ENCODE measurements at regions not wholly inside any gene's neighbourhood (a gene's known extent, or its start where the extent isn't known, plus 50 kb on each side); places are given as distances from the start of the nearest gene placed in this dataset.

GRCh38 chr5:145104106-145104505, 731.0 kb downstream of the PRELID2 start:
- H3K27me3 Mint-ChIP-seq (ENCODE audit: low read depth), result no peaks in the 10 kb centered on the region
- H3K4me1 Mint-ChIP-seq (ENCODE audit: low read depth), result no peaks in the 10 kb centered on the region
- H3K4me3 Mint-ChIP-seq (ENCODE audit: low read depth), result no peak overlapping the region
- peaks cover 17% of the 10 kb centered on the region for H3K9me3 Mint-ChIP-seq
- intact Hi-C loops (cut with micrococcal nuclease), result no loop called here
- H3K27ac Mint-ChIP-seq, result no peak overlapping the region
- no peak for DNase-seq (ENCODE audit: low spot score)
- no peaks in the 10 kb centered on the region for H3K36me3 Mint-ChIP-seq (ENCODE audit: low read depth)

GRCh38 chr5:145101246-145101645, 733.9 kb downstream of the PRELID2 start:
- intact Hi-C loops (cut with micrococcal nuclease), result no loop called here
- Mint-ChIP-seq H3K27me3 (ENCODE audit: low read depth) (no peaks in the 10 kb centered on the region), H3K9me3 (peaks cover 5% of the 10 kb centered on the region), H3K27ac (no peak overlapping the region), H3K4me3 (ENCODE audit: low read depth) (no peak overlapping the region), H3K4me1 (ENCODE audit: low read depth) (no peaks in the 10 kb centered on the region), H3K36me3 (ENCODE audit: low read depth) (no peaks in the 10 kb centered on the region)
- DNase-seq (ENCODE audit: low spot score), result no peak

- intact Hi-C loops (cut with micrococcal nuclease), result no loop called here
- no peaks in the 10 kb centered on the region for H3K36me3 Mint-ChIP-seq (ENCODE audit: low read depth)
- H3K27me3 Mint-ChIP-seq (ENCODE audit: low read depth), result no peaks in the 10 kb centered on the region
- H3K4me3 Mint-ChIP-seq (ENCODE audit: low read depth), result no peak overlapping the region
- no peak overlapping the region for H3K27ac Mint-ChIP-seq
- H3K9me3 Mint-ChIP-seq, result peaks cover 4% of the 10 kb centered on the region
- no peak for DNase-seq (ENCODE audit: low spot score)
- H3K4me1 Mint-ChIP-seq (ENCODE audit: low read depth), result no peaks in the 10 kb centered on the region
These were observed 745.0 kb downstream of the PRELID2 start for GRCh38 chr5:145090115-145090514.

- Mint-ChIP-seq H3K27me3 (ENCODE audit: low read depth) (no peaks in the 10 kb centered on the region), H3K4me1 (ENCODE audit: low read depth) (no peaks in the 10 kb centered on the region), H3K4me3 (ENCODE audit: low read depth) (no peak overlapping the region), H3K9me3 (no peaks in the 10 kb centered on the region), H3K36me3 (ENCODE audit: low read depth) (no peaks in the 10 kb centered on the region), H3K27ac (no peak overlapping the region)
- intact Hi-C loops (cut with micrococcal nuclease), result no loop called here
- DNase-seq (ENCODE audit: low spot score), result no peak
These were observed 750.3 kb downstream of the PRELID2 start for GRCh38 chr5:145084834-145085233.

GRCh38 chr5:145077028-145077427, 758.1 kb downstream of the PRELID2 start:
- no peaks in the 10 kb centered on the region for H3K9me3 Mint-ChIP-seq
- no peak overlapping the region for H3K4me3 Mint-ChIP-seq (ENCODE audit: low read depth)
- H3K27me3 Mint-ChIP-seq (ENCODE audit: low read depth), result no peaks in the 10 kb centered on the region
- no peaks in the 10 kb centered on the region for H3K36me3 Mint-ChIP-seq (ENCODE audit: low read depth)
- no peak overlapping the region for H3K27ac Mint-ChIP-seq
- H3K4me1 Mint-ChIP-seq (ENCODE audit: low read depth), result no peaks in the 10 kb centered on the region
- DNase-seq (ENCODE audit: low spot score), result no peak
- intact Hi-C loops (cut with micrococcal nuclease), result no loop called here

GRCh38 chr5:145076040-145076439, 759.1 kb downstream of the PRELID2 start:
- no peak overlapping the region for H3K27ac Mint-ChIP-seq
- no peaks in the 10 kb centered on the region for H3K27me3 Mint-ChIP-seq (ENCODE audit: low read depth)
- no peaks in the 10 kb centered on the region for H3K9me3 Mint-ChIP-seq
- intact Hi-C loops (cut with micrococcal nuclease), result no loop called here
- no peak for DNase-seq (ENCODE audit: low spot score)
- H3K4me3 Mint-ChIP-seq (ENCODE audit: low read depth), result no peak overlapping the region
- H3K4me1 Mint-ChIP-seq (ENCODE audit: low read depth), result no peaks in the 10 kb centered on the region
- no peaks in the 10 kb centered on the region for H3K36me3 Mint-ChIP-seq (ENCODE audit: low read depth)

GRCh38 chr5:145072889-145073288, 762.3 kb downstream of the PRELID2 start:
- Mint-ChIP-seq H3K4me3 (ENCODE audit: low read depth) (no peak overlapping the region), H3K27ac (no peak overlapping the region), H3K27me3 (ENCODE audit: low read depth) (no peaks in the 10 kb centered on the region), H3K9me3 (no peaks in the 10 kb centered on the region), H3K36me3 (ENCODE audit: low read depth) (no peaks in the 10 kb centered on the region), H3K4me1 (ENCODE audit: low read depth) (no peaks in the 10 kb centered on the region)
- intact Hi-C loops (cut with micrococcal nuclease), result no loop called here
- no peak for DNase-seq (ENCODE audit: low spot score)

- no peak overlapping the region for H3K27ac Mint-ChIP-seq
- H3K9me3 Mint-ChIP-seq, result no peaks in the 10 kb centered on the region
- no peak overlapping the region for H3K4me3 Mint-ChIP-seq (ENCODE audit: low read depth)
- H3K36me3 Mint-ChIP-seq (ENCODE audit: low read depth), result no peaks in the 10 kb centered on the region
- H3K27me3 Mint-ChIP-seq (ENCODE audit: low read depth), result no peaks in the 10 kb centered on the region
- no peak for DNase-seq (ENCODE audit: low spot score)
- intact Hi-C loops (cut with micrococcal nuclease), result no loop called here
- H3K4me1 Mint-ChIP-seq (ENCODE audit: low read depth), result no peaks in the 10 kb centered on the region
These were observed 766.4 kb downstream of the PRELID2 start for GRCh38 chr5:145068721-145069120.

GRCh38 chr5:145062280-145063062, 772.7 kb downstream of the PRELID2 start:
- no peaks in the 10 kb centered on the region for H3K36me3 Mint-ChIP-seq (ENCODE audit: low read depth)
- H3K27me3 Mint-ChIP-seq (ENCODE audit: low read depth), result no peaks in the 10 kb centered on the region
- no peaks in the 10 kb centered on the region for H3K4me1 Mint-ChIP-seq (ENCODE audit: low read depth)
- no peak overlapping the region for H3K27ac Mint-ChIP-seq
- H3K4me3 Mint-ChIP-seq (ENCODE audit: low read depth), result no peak overlapping the region
- intact Hi-C loops (cut with micrococcal nuclease), result no loop called here
- no peaks in the 10 kb centered on the region for H3K9me3 Mint-ChIP-seq
- DNase-seq (ENCODE audit: low spot score), result no peak

- H3K4me3 Mint-ChIP-seq (ENCODE audit: low read depth), result no peak overlapping the region
- no peaks in the 10 kb centered on the region for H3K36me3 Mint-ChIP-seq (ENCODE audit: low read depth)
- intact Hi-C loops (cut with micrococcal nuclease), result no loop called here
These were observed 778.3 kb downstream of the PRELID2 start for GRCh38 chr5:145056800-145057199.

GRCh38 chr5:145050181-145050580, 785.0 kb downstream of the PRELID2 start:
- intact Hi-C loops (cut with micrococcal nuclease), result no loop called here
- H3K4me1 Mint-ChIP-seq (ENCODE audit: low read depth), result no peaks in the 10 kb centered on the region
- H3K4me3 Mint-ChIP-seq (ENCODE audit: low read depth), result no peak overlapping the region
- H3K36me3 Mint-ChIP-seq (ENCODE audit: low read depth), result no peaks in the 10 kb centered on the region
- no peaks in the 10 kb centered on the region for H3K9me3 Mint-ChIP-seq
- no peaks in the 10 kb centered on the region for H3K27me3 Mint-ChIP-seq (ENCODE audit: low read depth)
- DNase-seq (ENCODE audit: low spot score), result no peak
- H3K27ac Mint-ChIP-seq, result no peak overlapping the region

More at GRCh38 chr5:145056800-145057199, 778.3 kb downstream of the PRELID2 start:
- H3K4me1 Mint-ChIP-seq (ENCODE audit: low read depth), result no peaks in the 10 kb centered on the region
- H3K27me3 Mint-ChIP-seq (ENCODE audit: low read depth), result no peaks in the 10 kb centered on the region
- no peaks in the 10 kb centered on the region for H3K9me3 Mint-ChIP-seq
- H3K27ac Mint-ChIP-seq, result no peak overlapping the region
- no peak for DNase-seq (ENCODE audit: low spot score)

GRCh38 chr5:145044970-145045369, 790.2 kb downstream of the PRELID2 start:
- no peak for DNase-seq (ENCODE audit: low spot score)
- intact Hi-C loops (cut with micrococcal nuclease), result no loop called here
- H3K9me3 Mint-ChIP-seq, result peaks cover 5% of the 10 kb centered on the region
- no peak overlapping the region for H3K27ac Mint-ChIP-seq
- no peak overlapping the region for H3K4me3 Mint-ChIP-seq (ENCODE audit: low read depth)
- no peaks in the 10 kb centered on the region for H3K4me1 Mint-ChIP-seq (ENCODE audit: low read depth)
- H3K27me3 Mint-ChIP-seq (ENCODE audit: low read depth), result no peaks in the 10 kb centered on the region
- no peaks in the 10 kb centered on the region for H3K36me3 Mint-ChIP-seq (ENCODE audit: low read depth)

GRCh38 chr5:145028626-145029025, 806.5 kb downstream of the PRELID2 start:
- Mint-ChIP-seq H3K4me3 (ENCODE audit: low read depth) (no peak overlapping the region), H3K27ac (no peak overlapping the region), H3K27me3 (ENCODE audit: low read depth) (no peaks in the 10 kb centered on the region), H3K36me3 (ENCODE audit: low read depth) (no peaks in the 10 kb centered on the region), H3K4me1 (ENCODE audit: low read depth) (no peaks in the 10 kb centered on the region), H3K9me3 (peaks cover 12% of the 10 kb centered on the region)
- no peak for DNase-seq (ENCODE audit: low spot score)
- intact Hi-C loops (cut with micrococcal nuclease), result no loop called here

GRCh38 chr5:145027286-145027685, 807.9 kb downstream of the PRELID2 start:
- Mint-ChIP-seq H3K9me3 (peaks cover 12% of the 10 kb centered on the region), H3K27me3 (ENCODE audit: low read depth) (no peaks in the 10 kb centered on the region)

More at GRCh38 chr5:145027286-145027685, 807.9 kb downstream of the PRELID2 start:
- no peak for DNase-seq (ENCODE audit: low spot score)
- H3K4me3 Mint-ChIP-seq (ENCODE audit: low read depth), result no peak overlapping the region
- H3K27ac Mint-ChIP-seq, result no peak overlapping the region
- no peaks in the 10 kb centered on the region for H3K4me1 Mint-ChIP-seq (ENCODE audit: low read depth)
- intact Hi-C loops (cut with micrococcal nuclease), result no loop called here
- H3K36me3 Mint-ChIP-seq (ENCODE audit: low read depth), result no peaks in the 10 kb centered on the region
